HG02678 (cell line): ENCODE measurements at regions not wholly inside any gene's neighbourhood (a gene's known extent, or its start where the extent isn't known, plus 50 kb on each side); places are given as distances from the start of the nearest gene placed in this dataset.

Experiments used
- ATAC-seq: cut with Tn5 transposase; IDR thresholded peaks from one replicate; pipeline ENCODE4 v1.9.1; 2021; ENCODE audit warnings: mild to moderate bottlenecking, moderate library complexity; ENCODE audit not compliant: unreplicated experiment

GRCh38 chr6:44050872-44051505, 76.3 kb downstream of the MRPL14 start:
- no peak for ATAC-seq

GRCh38 chr6:44049989-44050871, 77.0 kb downstream of the MRPL14 start:
- no peak for ATAC-seq

- ATAC-seq, result peak; percentile 47
Measured at GRCh38 chr6:44049163-44049988, 77.9 kb downstream of the MRPL14 start.

GRCh38 chr6:44048277-44048676, 79.0 kb downstream of the MRPL14 start:
- no peak for ATAC-seq

- no peak for ATAC-seq
Measured at GRCh38 chr6:44047801-44048200, 79.5 kb downstream of the MRPL14 start.

- no peak for ATAC-seq
Measured at GRCh38 chr6:44047179-44047546, 80.1 kb downstream of the MRPL14 start.

GRCh38 chr6:44046516-44047178, 80.6 kb downstream of the MRPL14 start:
- no peak for ATAC-seq

GRCh38 chr6:44045672-44046015, 81.6 kb downstream of the MRPL14 start:
- ATAC-seq, result no peak

GRCh38 chr6:44044940-44045671, 82.1 kb downstream of the MRPL14 start:
- ATAC-seq, result no peak

- ATAC-seq, result no peak
Measured at GRCh38 chr6:44044154-44044539, 83.1 kb downstream of the MRPL14 start.

- no peak for ATAC-seq
Measured at GRCh38 chr6:44043479-44044153, 83.6 kb downstream of the MRPL14 start.

GRCh38 chr6:44042989-44043478, 84.2 kb downstream of the MRPL14 start:
- no peak for ATAC-seq

GRCh38 chr6:44042261-44042988, 84.8 kb downstream of the MRPL14 start:
- ATAC-seq, result no peak

GRCh38 chr6:44041461-44042260, 85.6 kb downstream of the MRPL14 start:
- no peak for ATAC-seq

GRCh38 chr6:44040786-44041185, 86.5 kb downstream of the MRPL14 start:
- no peak for ATAC-seq

GRCh38 chr6:44039839-44040350, 87.4 kb downstream of the MRPL14 start:
- ATAC-seq, result no peak

- no peak for ATAC-seq
Measured at GRCh38 chr6:44039191-44039719, 88.0 kb downstream of the MRPL14 start.
